OCI-LY7 (cell line): ENCODE measurements at regions not wholly inside any gene's neighbourhood (a gene's known extent, or its start where the extent isn't known, plus 50 kb on each side); places are given as distances from the start of the nearest gene placed in this dataset.

Experiments
- CTCF ChIP-seq: fragments of 200-600 bp; sonication (generic); conservative IDR thresholded peaks from 2 replicates; pipeline ENCODE4 v1.5.1; 2014; ENCODE audit warnings: mild to moderate bottlenecking, antibody characterized with exemption, low read length, moderate library complexity, mixed read lengths
- EZH2phosphoT487 ChIP-seq: fragments of 200-600 bp; sonication (generic); IDR thresholded peaks from 2 replicates; pipeline ENCODE4 v1.6.1; 2018; ENCODE audit warnings: low read depth, borderline replicate concordance, mild to moderate bottlenecking, mixed run types, antibody characterized with exemption, low read length, moderate library complexity, mixed read lengths

- TF ChIP-seq CTCF (no peak), EZH2phosphoT487 (no peak)
Measured at GRCh38 chr2:128686497-128686859, 367.8 kb upstream of the HS6ST1 start.
